Dendritic cell treated with granulocyte-macrophage colony-stimulating factor and Interleukin-4, amounts not matched to agents 40 ng/mL and 50 ng/mL, for 4 days (primary cell): ENCODE measurements at regions not wholly inside any gene's neighbourhood (a gene's known extent, or its start where the extent isn't known, plus 50 kb on each side); places are given as distances from the start of the nearest gene placed in this dataset.

Experiments
- H3K27ac Mint-ChIP-seq: one replicate; pipeline ENCODE4 v1.8.0; 2022; ENCODE audit warnings: mild to moderate bottlenecking, mixed read lengths
- H3K27me3 Mint-ChIP-seq: one replicate; pipeline ENCODE4 v1.8.0; 2022; ENCODE audit warnings: mild to moderate bottlenecking, mixed read lengths
- H3K36me3 Mint-ChIP-seq: one replicate; pipeline ENCODE4 v1.8.0; 2022; ENCODE audit warnings: low read depth, mixed read lengths
- H3K4me1 Mint-ChIP-seq: one replicate; pipeline ENCODE4 v1.8.0; 2022; ENCODE audit warnings: low read depth, mixed read lengths
- H3K4me3 Mint-ChIP-seq: one replicate; pipeline ENCODE4 v1.8.0; 2022; ENCODE audit warnings: mild to moderate bottlenecking, moderate library complexity, mixed read lengths
- H3K9me3 Mint-ChIP-seq: one replicate; pipeline ENCODE4 v1.8.0; 2022; ENCODE audit warnings: mixed read lengths
- intact Hi-C: fragments of 100-400 bp; cut with micrococcal nuclease; formaldehyde crosslinking; loops from one replicate; pipeline ENCODE4 v1.15.0; 2022

GRCh38 chr5:42900734-42901133, 89.0 kb upstream of the SELENOP start:
- H3K4me3 Mint-ChIP-seq = no peak overlapping the region
- H3K9me3 Mint-ChIP-seq = no peaks in the 10 kb centered on the region
- H3K27me3 Mint-ChIP-seq = peaks cover 3% of the 10 kb centered on the region
- H3K4me1 Mint-ChIP-seq = no peaks in the 10 kb centered on the region
- intact Hi-C loops = no loop called here
- H3K36me3 Mint-ChIP-seq = no peaks in the 10 kb centered on the region
- H3K27ac Mint-ChIP-seq = no peak overlapping the region

GRCh38 chr5:42898760-42899159, 87.1 kb upstream of the SELENOP start:
- Mint-ChIP-seq H3K9me3 (no peaks in the 10 kb centered on the region), H3K27ac (no peak overlapping the region), H3K4me1 (no peaks in the 10 kb centered on the region), H3K36me3 (no peaks in the 10 kb centered on the region), H3K4me3 (no peak overlapping the region), H3K27me3 (no peaks in the 10 kb centered on the region)
- intact Hi-C loops = no loop called here

- Mint-ChIP-seq H3K27ac (no peak overlapping the region), H3K9me3 (no peaks in the 10 kb centered on the region), H3K27me3 (no peaks in the 10 kb centered on the region), H3K4me3 (no peak overlapping the region), H3K4me1 (no peaks in the 10 kb centered on the region), H3K36me3 (no peaks in the 10 kb centered on the region)
- intact Hi-C loops = no loop called here
These were observed 84.8 kb upstream of the SELENOP start for GRCh38 chr5:42896523-42896922.

GRCh38 chr5:42894057-42894456, 82.4 kb upstream of the SELENOP start:
- Mint-ChIP-seq H3K36me3 (no peaks in the 10 kb centered on the region), H3K4me1 (no peaks in the 10 kb centered on the region), H3K9me3 (no peaks in the 10 kb centered on the region), H3K27me3 (no peaks in the 10 kb centered on the region), H3K4me3 (no peak overlapping the region), H3K27ac (no peak overlapping the region)
- intact Hi-C loops = no loop called here

- H3K4me3 Mint-ChIP-seq = no peak overlapping the region
- intact Hi-C loops = loop anchor here (1.0 to 10.0 kb wide), 5 partner anchors 121 to 1032 kb away; partner anchors contain the start of gene GHR
- H3K27ac Mint-ChIP-seq = no peak overlapping the region
- no peaks in the 10 kb centered on the region for H3K27me3 Mint-ChIP-seq
- H3K36me3 Mint-ChIP-seq = no peaks in the 10 kb centered on the region
- no peaks in the 10 kb centered on the region for H3K9me3 Mint-ChIP-seq
- no peaks in the 10 kb centered on the region for H3K4me1 Mint-ChIP-seq
These were observed 77.7 kb upstream of the SELENOP start for GRCh38 chr5:42889311-42889933.

- no peaks in the 10 kb centered on the region for H3K4me1 Mint-ChIP-seq
- intact Hi-C loops = loop anchor here (1.0 to 10.0 kb wide), 5 partner anchors 120 to 1031 kb away; partner anchors contain the start of gene GHR
- no peaks in the 10 kb centered on the region for H3K9me3 Mint-ChIP-seq
- H3K36me3 Mint-ChIP-seq = no peaks in the 10 kb centered on the region
- H3K27me3 Mint-ChIP-seq = no peaks in the 10 kb centered on the region
- H3K4me3 Mint-ChIP-seq = no peak overlapping the region
- no peak overlapping the region for H3K27ac Mint-ChIP-seq
These were observed 77.1 kb upstream of the SELENOP start for GRCh38 chr5:42888771-42889170.

- H3K36me3 Mint-ChIP-seq = no peaks in the 10 kb centered on the region
- intact Hi-C loops = loop anchor here (5.0 to 10.0 kb wide), 3 partner anchors 463 to 1030 kb away; partner anchors contain the start of gene GHR
- H3K4me1 Mint-ChIP-seq = peaks cover 4% of the 10 kb centered on the region
- no peak overlapping the region for H3K4me3 Mint-ChIP-seq
- no peaks in the 10 kb centered on the region for H3K27me3 Mint-ChIP-seq
- no peak overlapping the region for H3K27ac Mint-ChIP-seq
- H3K9me3 Mint-ChIP-seq = no peaks in the 10 kb centered on the region
These were observed 75.9 kb upstream of the SELENOP start for GRCh38 chr5:42887575-42887974.

GRCh38 chr5:42887097-42887496, 75.4 kb upstream of the SELENOP start:
- intact Hi-C loops = loop anchor here (5.0 to 10.0 kb wide), 3 partner anchors 462 to 1030 kb away; partner anchors contain the start of gene GHR
- no peak overlapping the region for H3K4me3 Mint-ChIP-seq
- no peak overlapping the region for H3K27ac Mint-ChIP-seq
- H3K27me3 Mint-ChIP-seq = no peaks in the 10 kb centered on the region
- peaks cover 5% of the 10 kb centered on the region for H3K4me1 Mint-ChIP-seq
- no peaks in the 10 kb centered on the region for H3K36me3 Mint-ChIP-seq
- H3K9me3 Mint-ChIP-seq = no peaks in the 10 kb centered on the region

GRCh38 chr5:42886635-42887034, 74.9 kb upstream of the SELENOP start:
- Mint-ChIP-seq H3K9me3 (no peaks in the 10 kb centered on the region), H3K4me1 (peaks cover 9% of the 10 kb centered on the region), H3K36me3 (no peaks in the 10 kb centered on the region), H3K4me3 (no peak overlapping the region), H3K27ac (no peak overlapping the region), H3K27me3 (no peaks in the 10 kb centered on the region)
- intact Hi-C loops = loop anchor here (5.0 to 10.0 kb wide), 3 partner anchors 462 to 1029 kb away; partner anchors contain the start of gene GHR

- H3K4me1 Mint-ChIP-seq = peaks cover 10% of the 10 kb centered on the region
- H3K4me3 Mint-ChIP-seq = no peak overlapping the region
- H3K27me3 Mint-ChIP-seq = no peaks in the 10 kb centered on the region
- H3K27ac Mint-ChIP-seq = peak overlapping the region; percentile 52
- H3K9me3 Mint-ChIP-seq = no peaks in the 10 kb centered on the region
- intact Hi-C loops = loop anchor here (10.0 kb wide), 1 partner anchor 460 kb away; the partner anchor contains the start of gene GHR
- H3K36me3 Mint-ChIP-seq = no peaks in the 10 kb centered on the region
These were observed 72.6 kb upstream of the SELENOP start for GRCh38 chr5:42884326-42884725.

- intact Hi-C loops = loop anchor here (2.0 to 10.0 kb wide), 2 partner anchors 69 to 457 kb away; partner anchors contain the start of gene GHR
- Mint-ChIP-seq H3K27me3 (no peaks in the 10 kb centered on the region), H3K9me3 (no peaks in the 10 kb centered on the region), H3K4me3 (no peak overlapping the region), H3K36me3 (no peaks in the 10 kb centered on the region), H3K27ac (peak overlapping the region; percentile 57), H3K4me1 (peaks cover 17% of the 10 kb centered on the region)
These were observed 69.9 kb upstream of the SELENOP start for GRCh38 chr5:42881416-42882117.

- intact Hi-C loops = loop anchor here (10.0 kb wide), 1 partner anchor 456 kb away; the partner anchor contains the start of gene GHR
- Mint-ChIP-seq H3K27me3 (no peaks in the 10 kb centered on the region), H3K27ac (peak overlapping the region; percentile 57), H3K4me3 (no peak overlapping the region), H3K9me3 (no peaks in the 10 kb centered on the region), H3K36me3 (no peaks in the 10 kb centered on the region), H3K4me1 (peaks cover 23% of the 10 kb centered on the region)
These were observed 68.9 kb upstream of the SELENOP start for GRCh38 chr5:42880496-42881150.

GRCh38 chr5:42879291-42879690, 67.6 kb upstream of the SELENOP start:
- Mint-ChIP-seq H3K4me1 (peaks cover 26% of the 10 kb centered on the region), H3K4me3 (no peak overlapping the region), H3K36me3 (no peaks in the 10 kb centered on the region), H3K27ac (no peak overlapping the region), H3K27me3 (no peaks in the 10 kb centered on the region), H3K9me3 (no peaks in the 10 kb centered on the region)
- intact Hi-C loops = no loop called here

- Mint-ChIP-seq H3K36me3 (no peaks in the 10 kb centered on the region), H3K27ac (peak overlapping the region; percentile 53), H3K27me3 (no peaks in the 10 kb centered on the region), H3K9me3 (no peaks in the 10 kb centered on the region), H3K4me3 (no peak overlapping the region), H3K4me1 (peaks cover 26% of the 10 kb centered on the region)
- intact Hi-C loops = no loop called here
These were observed 66.9 kb upstream of the SELENOP start for GRCh38 chr5:42878550-42878949.
